Posterior vena cava (tissue), 2 donors: ENCODE measurements at regions not wholly inside any gene's neighbourhood (a gene's known extent, or its start where the extent isn't known, plus 50 kb on each side); places are given as distances from the start of the nearest gene placed in this dataset.
"Not testable (repeated sequence)": the region's sequence is repeated elsewhere in the genome, so short reads cannot be mapped to it uniquely, and the experiment has no call there.

ENCODE experiments used
- DNase-seq: peaks from one replicate; pipeline ENCODE4 v3.0.0-alpha.2; 2020; ENCODE audit warnings: low spot score
- intact Hi-C, 2 donors: fragments of 100-400 bp; cut with DNase I; formaldehyde crosslinking; loops; one replicate each; pipeline versions ENCODE4 v1.14.1 to v1.14.2; 2022 to 2023
- donor health status: DM: yes; HTN: yes; CAD: no.
- donor health status: DM: yes; HTN: yes; CAD: no.

- intact Hi-C loops, result no loop called here
- DNase-seq, result no peak
Measured at GRCh38 chr21:27564684-27565301, 597.9 kb upstream of the ADAMTS5 start.

- DNase-seq, result no peak
- intact Hi-C loops, result no loop called here
Measured at GRCh38 chr21:27562303-27562702, 595.4 kb upstream of the ADAMTS5 start.

DNA sequence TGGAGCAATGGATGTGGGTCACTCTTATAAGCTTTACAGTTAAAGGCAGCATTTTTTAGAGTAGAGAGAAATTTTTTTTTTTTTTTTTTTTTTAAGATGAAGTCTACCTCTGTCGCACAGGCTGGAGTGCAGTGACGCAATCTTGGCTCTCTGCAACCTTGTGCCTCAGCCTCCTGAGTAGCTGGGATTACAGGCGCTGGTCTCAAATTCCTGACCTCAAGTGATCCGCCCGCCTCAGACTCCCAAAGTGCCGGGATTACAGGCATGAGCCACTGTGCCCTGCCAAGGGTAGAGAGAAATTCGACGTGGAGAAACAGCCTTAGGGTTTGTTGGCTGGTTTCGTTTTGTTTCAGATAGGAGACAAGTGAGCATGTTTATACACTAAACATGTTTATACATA lies 594.2 kb upstream of the ADAMTS5 start:
- DNase-seq, result peak; percentile 68
- intact Hi-C loops, result no loop called here

DNA sequence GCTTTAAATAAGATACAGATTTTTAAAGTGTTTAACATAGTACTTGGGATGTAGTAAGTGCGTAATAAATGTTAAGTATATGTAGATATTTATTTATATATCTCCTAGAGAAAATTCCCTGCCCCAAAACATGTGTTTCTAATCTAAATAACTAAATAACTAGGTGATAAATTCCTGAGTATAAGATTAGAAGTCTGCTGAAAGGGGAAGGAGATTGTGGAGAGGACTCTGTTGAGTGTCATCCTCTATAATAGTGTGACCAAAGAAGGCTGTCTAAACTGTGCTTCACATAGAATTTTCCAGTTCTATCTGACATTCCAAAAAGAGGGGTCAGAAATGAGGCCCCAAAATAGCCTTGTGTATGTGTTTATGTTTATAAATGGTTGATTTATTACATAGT lies 590.5 kb upstream of the ADAMTS5 start:
- intact Hi-C loops, result no loop called here
- no peak for DNase-seq

DNA sequence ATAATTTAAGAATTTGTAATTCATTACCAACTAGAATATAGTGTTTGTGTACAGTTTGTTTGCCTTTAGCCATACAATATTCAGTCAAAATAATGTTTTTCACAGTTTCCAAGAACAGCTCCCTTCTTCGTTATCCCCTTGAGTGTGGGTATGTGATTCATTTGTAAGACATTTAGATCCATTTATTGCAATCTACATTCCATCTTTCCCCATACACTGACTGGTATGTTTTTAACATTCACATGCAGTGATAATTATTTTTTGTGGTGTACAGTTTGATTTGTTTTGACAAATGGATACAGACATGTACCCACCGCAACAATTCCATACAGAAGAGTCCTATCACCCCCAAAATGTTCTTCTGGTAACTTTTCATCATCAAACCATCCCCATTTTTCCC lies 589.1 kb upstream of the ADAMTS5 start:
- DNase-seq, result no peak
- intact Hi-C loops, result no loop called here

DNA sequence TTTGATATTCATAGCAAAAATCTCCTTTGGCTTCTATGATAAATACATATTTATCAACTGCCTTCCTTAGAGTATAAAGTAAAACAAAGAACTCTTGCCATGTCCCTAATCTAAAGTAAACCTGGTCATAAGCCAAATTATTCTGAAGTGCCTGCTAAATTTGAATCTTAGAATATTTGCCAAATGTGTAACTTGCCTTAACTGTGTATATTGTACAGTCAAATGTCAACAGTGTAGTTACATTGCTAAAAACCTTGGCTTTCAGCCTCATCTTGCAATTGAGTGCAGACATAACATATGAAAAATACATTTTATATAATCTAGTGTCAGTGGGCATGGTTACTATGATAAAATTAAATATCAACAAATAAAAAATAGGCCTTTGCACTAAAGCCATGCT lies 583.4 kb upstream of the ADAMTS5 start:
- intact Hi-C loops, result no loop called here
- no peak for DNase-seq

DNA sequence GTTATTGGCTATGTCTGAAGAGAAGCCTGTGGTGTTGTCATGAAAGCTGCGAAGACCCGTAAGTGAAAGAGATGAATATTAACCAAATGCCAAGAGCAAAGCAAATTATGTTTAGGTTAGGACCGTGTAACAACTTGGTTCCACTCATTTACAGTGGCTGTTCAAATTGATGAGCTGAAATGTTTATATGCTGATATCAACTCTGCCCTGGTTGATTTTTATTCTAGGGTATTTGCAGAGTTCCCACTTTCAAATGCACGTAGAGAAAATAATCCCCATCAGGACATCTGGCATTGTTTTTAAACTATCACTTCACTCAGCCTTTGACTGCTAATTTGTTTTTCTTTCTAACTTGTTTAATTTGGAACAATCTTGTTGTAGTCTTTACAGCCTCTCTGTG lies 581.6 kb upstream of the ADAMTS5 start:
- intact Hi-C loops, result no loop called here
- no peak for DNase-seq

DNA sequence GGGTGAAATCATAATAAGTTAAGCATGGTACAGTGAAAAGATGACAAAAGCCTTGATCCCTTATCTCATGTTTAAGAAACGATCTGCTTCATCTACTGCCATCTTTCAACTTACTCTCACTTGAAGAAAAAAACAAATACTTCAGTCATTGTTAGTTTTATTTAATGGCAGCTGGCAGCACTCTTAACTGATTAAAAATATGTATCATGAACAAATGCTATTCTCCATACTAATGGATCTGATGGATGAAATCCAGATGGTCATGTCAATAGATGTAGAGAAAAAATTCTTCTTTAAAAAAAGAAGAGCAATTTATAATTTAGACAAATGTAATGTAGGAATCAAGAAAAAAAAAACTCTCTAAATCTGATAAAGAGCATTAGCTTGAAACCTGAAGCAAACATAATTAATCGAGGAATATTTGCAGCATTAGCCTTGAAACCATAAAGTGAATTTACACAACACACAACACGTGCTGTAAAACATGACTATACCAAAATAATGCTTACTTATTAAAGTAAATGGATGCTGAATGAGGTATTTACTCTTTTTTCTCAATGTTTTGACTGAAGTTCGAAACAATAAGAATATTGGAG lies 579.0 kb upstream of the ADAMTS5 start:
- intact Hi-C loops, result no loop called here
- no peak for DNase-seq

DNA sequence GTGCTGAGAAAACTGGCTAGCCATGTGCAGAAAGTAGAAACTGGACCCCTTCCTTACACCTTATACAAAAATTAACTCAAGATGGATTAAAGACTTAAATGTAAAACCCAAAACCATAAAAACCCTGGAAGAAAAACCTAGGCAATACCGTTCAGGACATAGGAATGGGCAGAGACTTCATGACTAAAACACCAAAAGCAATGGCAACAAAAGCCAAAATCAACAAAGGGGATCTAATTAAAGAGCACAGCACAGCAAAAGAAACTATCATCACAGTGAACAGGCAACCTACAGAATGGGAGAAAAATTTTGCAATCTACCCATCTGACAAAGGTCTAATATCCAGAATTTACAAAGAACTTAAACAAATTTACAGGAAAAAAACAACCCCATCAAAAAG lies 575.2 kb upstream of the ADAMTS5 start:
- intact Hi-C loops, result not testable (repeated sequence)

GRCh38 chr21:27536319-27536718 lies 569.4 kb upstream of the ADAMTS5 start:
- intact Hi-C loops, result no loop called here
- DNase-seq, result no peak

More for the DNA sequence above, 575.2 kb upstream of the ADAMTS5 start:
- not testable (repeated sequence) for DNase-seq

- intact Hi-C loops, result no loop called here
- DNase-seq, result no peak
Measured at GRCh38 chr21:27535188-27535587, 568.3 kb upstream of the ADAMTS5 start.

- no peak for DNase-seq
- intact Hi-C loops, result no loop called here
Measured at GRCh38 chr21:27534206-27534605, 567.3 kb upstream of the ADAMTS5 start.

- no peak for DNase-seq
- intact Hi-C loops, result no loop called here
Measured at GRCh38 chr21:27532076-27532475, 565.2 kb upstream of the ADAMTS5 start.

GRCh38 chr21:27528697-27529096 lies 561.8 kb upstream of the ADAMTS5 start:
- no peak for DNase-seq
- intact Hi-C loops, result no loop called here

GRCh38 chr21:27526451-27526850 lies 559.6 kb upstream of the ADAMTS5 start:
- intact Hi-C loops, result no loop called here
- DNase-seq, result no peak

DNA sequence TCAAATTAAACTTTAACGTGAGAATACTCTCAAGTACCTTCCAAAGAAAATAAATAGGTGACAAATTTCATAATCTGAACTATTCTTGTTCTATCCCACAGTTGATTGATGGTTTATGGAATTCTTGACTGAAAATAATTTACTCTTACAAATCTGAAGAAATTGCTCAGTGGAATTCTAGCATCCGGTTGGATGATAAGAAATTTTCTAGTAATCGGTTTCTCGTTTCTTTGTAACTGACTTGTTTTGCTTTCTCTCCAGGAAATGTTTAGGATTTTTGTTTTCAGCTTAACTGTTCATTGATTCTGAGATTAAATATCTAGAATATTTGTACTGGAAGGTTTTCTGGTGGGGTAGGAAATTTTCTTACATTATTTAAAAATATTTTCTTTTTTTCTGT lies 558.9 kb upstream of the ADAMTS5 start:
- intact Hi-C loops, result no loop called here
- no peak for DNase-seq

GRCh38 chr21:27519361-27519760 lies 552.5 kb upstream of the ADAMTS5 start:
- intact Hi-C loops, result no loop called here
- no peak for DNase-seq

DNA sequence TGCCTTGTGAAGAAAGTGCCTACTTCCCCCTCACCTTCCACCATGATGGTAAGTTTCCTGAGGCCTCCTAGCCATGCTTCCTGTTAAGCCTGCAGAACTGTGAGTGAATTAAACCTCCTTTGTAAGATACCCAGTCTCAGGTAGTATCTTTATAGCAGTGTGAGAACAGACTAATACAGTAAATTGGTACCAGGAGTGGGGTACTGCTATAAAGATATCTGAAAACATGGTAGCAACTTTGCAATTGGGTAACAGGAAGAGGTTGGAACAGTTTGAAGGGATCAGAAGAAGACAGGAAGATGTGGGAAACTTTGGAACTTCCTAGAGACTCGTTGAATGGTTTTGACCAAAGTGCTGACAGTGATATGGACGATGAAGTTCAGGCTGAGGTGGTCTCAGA lies 550.3 kb upstream of the ADAMTS5 start:
- DNase-seq, intact Hi-C loops: not testable (repeated sequence)

GRCh38 chr21:27515676-27516075 lies 548.8 kb upstream of the ADAMTS5 start:
- no peak for DNase-seq
- intact Hi-C loops, result no loop called here

GRCh38 chr21:27513825-27514224 lies 546.9 kb upstream of the ADAMTS5 start:
- no peak for DNase-seq
- intact Hi-C loops, result no loop called here

- intact Hi-C loops, result no loop called here
- no peak for DNase-seq
Measured at GRCh38 chr21:27513016-27513415, 546.1 kb upstream of the ADAMTS5 start.

DNA sequence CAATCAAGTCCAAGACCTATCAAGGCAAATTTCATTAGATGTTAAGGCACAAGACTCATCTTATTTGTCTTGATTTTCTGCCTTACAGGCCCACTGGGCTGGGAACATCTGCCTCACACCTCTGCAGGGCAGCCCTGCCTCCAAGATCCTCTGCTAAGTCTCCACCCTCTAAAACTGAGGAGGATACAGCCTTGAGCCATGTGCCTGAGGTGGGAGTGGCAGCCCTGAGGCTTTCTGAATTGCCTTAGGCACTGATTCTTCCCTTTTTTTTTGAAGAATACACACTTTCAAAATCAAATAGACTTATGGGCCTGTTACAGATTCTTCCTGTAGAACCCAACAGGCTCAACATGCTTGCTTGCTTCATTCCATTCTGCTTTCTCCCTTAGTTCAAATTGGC lies 544.3 kb upstream of the ADAMTS5 start:
- intact Hi-C loops, result no loop called here

More for the DNA sequence above, 544.3 kb upstream of the ADAMTS5 start:
- no peak for DNase-seq
